ENCODE measurements at regions not wholly inside any gene's neighbourhood (a gene's known extent, or its start where the extent isn't known, plus 50 kb on each side); places are given as distances from the start of the nearest gene placed in this dataset.

- TF ChIP-seq CTCF (IDR thresholded peaks at IDR 0.05) (no peak), POLR2A (IDR thresholded peaks at IDR 0.05) (no peak)
These were observed 226.8 kb downstream of the PCDH17 start for GRCh38 chr13:57858376-57858775.
